WTC11 (cell line): ENCODE measurements at regions not wholly inside any gene's neighbourhood (a gene's known extent, or its start where the extent isn't known, plus 50 kb on each side); places are given as distances from the start of the nearest gene placed in this dataset.

Experiments used
- AFF4 ChIP-seq: sonication (generic); formaldehyde crosslinking; IDR thresholded peaks from 2 replicates; pipeline ENCODE4 v1.8.1; 2023; ENCODE audit warnings: mild to moderate bottlenecking, missing genetic modification reagents, borderline replicate concordance
- CTCF ChIP-seq: fragments of 200-600 bp; IDR thresholded peaks from 2 replicates; pipeline ENCODE4 v1.8.0; 2022; ENCODE audit warnings: antibody characterized with exemption
- FOXJ3 ChIP-seq: sonication (generic); formaldehyde crosslinking; IDR thresholded peaks from 2 replicates; pipeline ENCODE4 v1.9.0; 2021; ENCODE audit warnings: missing genetic modification reagents, mild to moderate bottlenecking, borderline replicate concordance
- NR1H2 ChIP-seq: sonication (generic); formaldehyde crosslinking; IDR thresholded peaks from 2 replicates; pipeline ENCODE4 v1.9.0; 2021; ENCODE audit warnings: mild to moderate bottlenecking, moderate library complexity, missing genetic modification reagents
- PRRX2 ChIP-seq: fragments of 250-450 bp; sonication (Bioruptor Pico); IDR thresholded peaks from 2 replicates; pipeline ENCODE4 v1.8.0; 2021; ENCODE audit warnings: mild to moderate bottlenecking
- USF2 ChIP-seq: sonication (generic); formaldehyde crosslinking; IDR thresholded peaks from 2 replicates; pipeline ENCODE4 v1.8.1; 2023; ENCODE audit warnings: mild to moderate bottlenecking, missing genetic modification reagents, moderate library complexity
- ZNF416 ChIP-seq: fragments of 250-450 bp; sonication (Bioruptor Pico); IDR thresholded peaks from 2 replicates; pipeline ENCODE4 v1.9.0; 2021; ENCODE audit warnings: mild to moderate bottlenecking, inconsistent platforms
- ZNF512 ChIP-seq: sonication (generic); formaldehyde crosslinking; IDR thresholded peaks from 2 replicates; pipeline ENCODE4 v1.8.1; 2022; ENCODE audit warnings: missing genetic modification reagents, borderline replicate concordance

GRCh38 chr3:148146947-148147826 lies 550.5 kb upstream of the AGTR1 start:
- TF ChIP-seq FOXJ3 (CRISPR knock-in tag) = no peak
- TF ChIP-seq AFF4 (CRISPR knock-in tag) = no peak
- TF ChIP-seq ZNF416 (CRISPR knock-in tag) = no peak
- no peak for TF ChIP-seq NR1H2 (CRISPR knock-in tag)
- TF ChIP-seq PRRX2 (CRISPR knock-in tag) = no peak
- no peak for TF ChIP-seq CTCF
- no peak for TF ChIP-seq ZNF512 (CRISPR knock-in tag)
- TF ChIP-seq USF2 (CRISPR knock-in tag) = no peak
